Trophoblast cell (in vitro differentiated cells and primary cell): ENCODE measurements at regions not wholly inside any gene's neighbourhood (a gene's known extent, or its start where the extent isn't known, plus 50 kb on each side); places are given as distances from the start of the nearest gene placed in this dataset.

Experiments used
- DNase-seq, 2 donors: peaks; one replicate each; pipeline ENCODE4 v3.0.0-alpha.2; 2016
- H2AFZ ChIP-seq: 2 replicates; pipeline ENCODE4 v1.6.1; 2013; ENCODE audit warnings: low read length, moderate library complexity, mild to moderate bottlenecking; ENCODE audit not compliant: insufficient read depth, poor library complexity
- H2AK5ac ChIP-seq: 2 replicates; pipeline ENCODE4 v1.6.1; 2013; ENCODE audit warnings: mild to moderate bottlenecking, low read length
- H2BK120ac ChIP-seq: 2 replicates; pipeline ENCODE4 v1.6.1; 2013; ENCODE audit warnings: low read length, mild to moderate bottlenecking, moderate library complexity; ENCODE audit not compliant: insufficient read depth, poor library complexity
- H2BK12ac ChIP-seq: 2 replicates; pipeline ENCODE4 v1.6.1; 2013; ENCODE audit warnings: mild to moderate bottlenecking, low read length, moderate library complexity
- H2BK5ac ChIP-seq: 2 replicates; pipeline ENCODE4 v1.6.1; 2013; ENCODE audit warnings: low read length, low read depth, moderate library complexity, mild to moderate bottlenecking; ENCODE audit not compliant: poor library complexity
- H3K14ac ChIP-seq: 2 replicates; pipeline ENCODE4 v1.6.1; 2013; ENCODE audit warnings: mild to moderate bottlenecking, low read length
- H3K18ac ChIP-seq: 2 replicates; pipeline ENCODE4 v1.6.1; 2013; ENCODE audit warnings: mild to moderate bottlenecking, low read length
- H3K23ac ChIP-seq: 2 replicates; pipeline ENCODE4 v1.6.1; 2013; ENCODE audit warnings: low read length
- H3K27ac ChIP-seq: 2 replicates; pipeline ENCODE4 v1.5.1; 2013; ENCODE audit warnings: low read depth, mild to moderate bottlenecking, inconsistent platforms, low read length, moderate library complexity
- H3K27me3 ChIP-seq: 2 replicates; pipeline ENCODE4 v1.6.1; 2013; ENCODE audit warnings: inconsistent platforms, mild to moderate bottlenecking, low read length, moderate library complexity; ENCODE audit not compliant: insufficient read depth
- H3K36me3 ChIP-seq, 2 experiments: 1 replicate in 1 of 2; 2 replicates in 1 of 2; pipeline ENCODE4 v1.6.1; 2013; ENCODE audit warnings: low read length in 2 of 2, mild to moderate bottlenecking in 2 of 2, moderate library complexity in 1 of 2; ENCODE audit not compliant: insufficient read depth in 2 of 2, control insufficient read depth in 1 of 2
- H3K4ac ChIP-seq: 2 replicates; pipeline ENCODE4 v1.6.1; 2013; ENCODE audit warnings: low read depth, mild to moderate bottlenecking, low read length, moderate library complexity
- H3K4me1 ChIP-seq, 2 experiments: 1 replicate in 1 of 2; 2 replicates in 1 of 2; pipeline ENCODE4 v1.6.1; 2013; ENCODE audit warnings: low read length in 2 of 2, mild to moderate bottlenecking in 2 of 2, moderate library complexity in 1 of 2; ENCODE audit not compliant: insufficient read depth in 2 of 2, control insufficient read depth in 1 of 2
- H3K4me2 ChIP-seq: 2 replicates; pipeline ENCODE4 v1.6.1; 2013; ENCODE audit warnings: inconsistent platforms, mild to moderate bottlenecking, low read length, moderate library complexity
- H3K4me3 ChIP-seq: 2 replicates; pipeline ENCODE4 v1.5.1; 2013; ENCODE audit warnings: mild to moderate bottlenecking, low read depth, low read length, inconsistent platforms
- H3K79me1 ChIP-seq: one replicate; pipeline ENCODE4 v1.6.1; 2013; ENCODE audit warnings: low read length
- H3K79me2 ChIP-seq: 2 replicates; pipeline ENCODE4 v1.6.1; 2013; ENCODE audit warnings: low read length, mild to moderate bottlenecking; ENCODE audit not compliant: control insufficient read depth, insufficient read depth, poor library complexity
- H3K9ac ChIP-seq: 2 replicates; pipeline ENCODE4 v1.6.1; 2013; ENCODE audit warnings: mild to moderate bottlenecking, low read length
- H3K9me3 ChIP-seq: 2 replicates; pipeline ENCODE4 v1.6.1; 2013; ENCODE audit warnings: low read depth, mild to moderate bottlenecking, control low read depth, inconsistent platforms, low read length; ENCODE audit not compliant: insufficient read depth
- H4K12ac ChIP-seq: 2 replicates; pipeline ENCODE4 v1.6.1; 2013; ENCODE audit warnings: low read depth, mild to moderate bottlenecking, low read length, moderate library complexity
- H4K8ac ChIP-seq: 2 replicates; pipeline ENCODE4 v1.6.1; 2013; ENCODE audit warnings: low read depth, mild to moderate bottlenecking, low read length, moderate library complexity
- H4K91ac ChIP-seq: one replicate; pipeline ENCODE4 v1.6.1; 2013; ENCODE audit warnings: low read depth, mild to moderate bottlenecking, low read length, moderate library complexity
- WGBS: extraction: QIAGEN DNeasy Blood & Tissue Kit; methylation state at CpG from one replicate; pipeline ENCODE4 v1.1.7; 2013; ENCODE audit warnings: missing lambda C conversion rate; ENCODE audit not compliant: insufficient read length, insufficient coverage; ENCODE audit errors: extremely low coverage; 5-methylcytosine and 5-hydroxymethylcytosine counted together

- H3K27me3 ChIP-seq = no peaks in the 10 kb centered on the region
- WGBS = no CpG with 5 or more reads among the region's 4 CpGs
- H3K4me1 ChIP-seq = no peaks in the 10 kb centered on the region
- H3K18ac ChIP-seq = no peak overlapping the region
- no peak overlapping the region for H2AK5ac ChIP-seq
- H3K4me2 ChIP-seq = no peak overlapping the region
- no peak overlapping the region for H4K91ac ChIP-seq
- H3K4ac ChIP-seq = no peak overlapping the region
- no peak overlapping the region for H2BK5ac ChIP-seq
- no peak overlapping the region for H3K9ac ChIP-seq
- no peak overlapping the region for H3K23ac ChIP-seq
- H3K36me3 ChIP-seq = no peaks in the 10 kb centered on the region
- H2BK12ac ChIP-seq = no peak overlapping the region
- H2AFZ ChIP-seq = no peak overlapping the region
- no peak overlapping the region for H3K14ac ChIP-seq
- H3K9me3 ChIP-seq = no peaks in the 10 kb centered on the region
- no peak overlapping the region for H4K8ac ChIP-seq
- H3K27ac ChIP-seq = no peak overlapping the region
- no peaks in the 10 kb centered on the region for H3K79me2 ChIP-seq
- no peaks in the 10 kb centered on the region for H3K79me1 ChIP-seq
- DNase-seq = no peak
- H2BK120ac ChIP-seq = no peak overlapping the region
- H3K4me3 ChIP-seq = no peak overlapping the region
- H4K12ac ChIP-seq = no peak overlapping the region
Measured at GRCh38 chr4:173656898-173657297, 126.9 kb upstream of the HAND2 start.

GRCh38 chr4:173652283-173652931 lies 122.4 kb upstream of the HAND2 start:
- no peak overlapping the region for H2AFZ ChIP-seq
- no peak overlapping the region for H4K91ac ChIP-seq
- H2BK12ac ChIP-seq = no peak overlapping the region
- H3K4me1 ChIP-seq = no peaks in the 10 kb centered on the region
- DNase-seq = no peak
- no peak overlapping the region for H2BK120ac ChIP-seq
- no peaks in the 10 kb centered on the region for H3K27me3 ChIP-seq
- H3K14ac ChIP-seq = no peak overlapping the region
- no peak overlapping the region for H3K23ac ChIP-seq
- no peaks in the 10 kb centered on the region for H3K79me2 ChIP-seq
- H3K36me3 ChIP-seq = no peaks in the 10 kb centered on the region
- no peak overlapping the region for H3K4me3 ChIP-seq
- H3K79me1 ChIP-seq = no peaks in the 10 kb centered on the region
- H3K9ac ChIP-seq = no peak overlapping the region
- H2AK5ac ChIP-seq = no peak overlapping the region
- H3K4me2 ChIP-seq = no peak overlapping the region
- WGBS = no CpG with 5 or more reads among the region's 6 CpGs
- no peak overlapping the region for H2BK5ac ChIP-seq
- H3K18ac ChIP-seq = no peak overlapping the region
- no peak overlapping the region for H4K12ac ChIP-seq
- H3K9me3 ChIP-seq = no peaks in the 10 kb centered on the region
- H4K8ac ChIP-seq = no peak overlapping the region
- no peak overlapping the region for H3K27ac ChIP-seq
- H3K4ac ChIP-seq = no peak overlapping the region

GRCh38 chr4:173651651-173652282 lies 121.7 kb upstream of the HAND2 start:
- no CpG with 5 or more reads among the region's 7 CpGs for WGBS
- Histone ChIP-seq H2AFZ (no peak overlapping the region), H3K4me3 (no peak overlapping the region)

GRCh38 chr4:173647902-173648301 lies 117.9 kb upstream of the HAND2 start:
- no peak overlapping the region for H3K4ac ChIP-seq
- no peak overlapping the region for H3K9ac ChIP-seq
- no peaks in the 10 kb centered on the region for H3K4me1 ChIP-seq
- H3K14ac ChIP-seq = no peak overlapping the region
- DNase-seq = no peak
- no peaks in the 10 kb centered on the region for H3K79me2 ChIP-seq
- no peak overlapping the region for H2AFZ ChIP-seq
- no peak overlapping the region for H3K27ac ChIP-seq
- no peak overlapping the region for H4K8ac ChIP-seq
- no peaks in the 10 kb centered on the region for H3K9me3 ChIP-seq
- no peak overlapping the region for H3K18ac ChIP-seq
- no peak overlapping the region for H2AK5ac ChIP-seq
- H2BK120ac ChIP-seq = no peak overlapping the region
- H3K23ac ChIP-seq = no peak overlapping the region
- no peaks in the 10 kb centered on the region for H3K27me3 ChIP-seq
- H3K4me3 ChIP-seq = no peak overlapping the region
- no peak overlapping the region for H2BK12ac ChIP-seq
- WGBS = no CpG with 5 or more reads among the region's 4 CpGs
- H3K4me2 ChIP-seq = no peak overlapping the region
- no peak overlapping the region for H4K91ac ChIP-seq
- H3K79me1 ChIP-seq = no peaks in the 10 kb centered on the region
- H4K12ac ChIP-seq = no peak overlapping the region
- H3K36me3 ChIP-seq = no peaks in the 10 kb centered on the region
- H2BK5ac ChIP-seq = no peak overlapping the region

More at GRCh38 chr4:173651651-173652282, 121.7 kb upstream of the HAND2 start:
- Histone ChIP-seq H3K18ac (no peak overlapping the region), H3K27me3 (no peaks in the 10 kb centered on the region), H2BK5ac (no peak overlapping the region), H3K79me1 (no peaks in the 10 kb centered on the region), H3K23ac (no peak overlapping the region), H3K14ac (no peak overlapping the region), H2BK12ac (no peak overlapping the region), H3K4me1 (no peaks in the 10 kb centered on the region), H3K36me3 (no peaks in the 10 kb centered on the region), H4K12ac (no peak overlapping the region), H3K9ac (no peak overlapping the region), H3K79me2 (no peaks in the 10 kb centered on the region), H4K91ac (no peak overlapping the region), H2AK5ac (no peak overlapping the region), H3K9me3 (no peaks in the 10 kb centered on the region), H3K27ac (no peak overlapping the region), H4K8ac (no peak overlapping the region), H2BK120ac (no peak overlapping the region), H3K4ac (no peak overlapping the region), H3K4me2 (no peak overlapping the region)
- no peak for DNase-seq
